Panc1 (cell line): ENCODE measurements at regions not wholly inside any gene's neighbourhood (a gene's known extent, or its start where the extent isn't known, plus 50 kb on each side); places are given as distances from the start of the nearest gene placed in this dataset.

ENCODE experiments used
- POLR2AphosphoS5 ChIP-seq: IDR thresholded peaks from 2 replicates; pipeline ENCODE4 v1.6.1; 2012; ENCODE audit warnings: mild to moderate bottlenecking, low read depth, low read length, moderate library complexity
- SIN3A ChIP-seq: IDR thresholded peaks from 2 replicates; pipeline ENCODE4 v1.6.1; 2012; ENCODE audit warnings: low read depth, mild to moderate bottlenecking, low read length, moderate library complexity, borderline replicate concordance; ENCODE audit not compliant: insufficient read depth
- TF ChIP-seq, protein P1 (sequence below): fragments of 450-650 bp; IDR thresholded peaks from 2 replicates; pipeline ENCODE4 v1.5.1; 2017; ENCODE audit warnings: mild to moderate bottlenecking
- TF ChIP-seq, protein P2 (sequence below), 2 experiments: IDR thresholded peaks; 2 replicates each; pipeline ENCODE4 v1.6.1; 2011 to 2012; ENCODE audit warnings: low read depth in 2 of 2, control low read depth in 1 of 2, low read length in 1 of 2, mild to moderate bottlenecking in 1 of 2, moderate library complexity in 1 of 2; ENCODE audit not compliant: insufficient read depth in 1 of 2

DNA sequence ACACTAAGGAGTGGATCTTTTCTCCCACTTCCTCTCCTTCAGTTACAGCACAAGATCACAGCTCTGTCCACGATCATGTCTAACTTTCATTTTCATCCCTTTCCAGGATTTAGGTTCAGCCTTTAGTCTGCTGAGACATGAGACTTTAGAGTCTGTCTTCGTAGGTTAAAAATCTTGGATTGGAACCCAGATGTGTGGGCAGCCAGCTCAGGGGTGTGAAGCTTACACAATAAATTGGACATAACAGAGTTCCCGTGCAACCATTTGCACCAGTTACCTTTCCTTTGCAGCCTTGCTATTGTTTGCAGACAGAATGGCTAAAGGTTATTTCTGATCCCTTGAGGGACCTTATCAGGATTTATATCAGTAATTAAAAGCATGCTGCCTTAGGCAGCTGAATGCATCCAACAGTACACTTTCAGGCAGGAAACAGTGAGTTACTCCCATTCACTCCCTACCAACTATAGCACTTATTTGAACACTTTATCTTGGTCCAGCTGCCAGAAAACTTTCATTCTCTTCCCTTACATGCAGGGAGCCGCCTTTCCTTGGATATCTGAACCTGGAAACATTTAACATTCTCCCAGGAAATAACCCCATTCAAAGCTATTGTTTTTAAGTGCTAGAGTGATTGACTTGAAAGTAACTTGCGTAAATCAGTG is 87.3 kb downstream of the TMEM100 start:
- TF ChIP-seq, protein P1, sequence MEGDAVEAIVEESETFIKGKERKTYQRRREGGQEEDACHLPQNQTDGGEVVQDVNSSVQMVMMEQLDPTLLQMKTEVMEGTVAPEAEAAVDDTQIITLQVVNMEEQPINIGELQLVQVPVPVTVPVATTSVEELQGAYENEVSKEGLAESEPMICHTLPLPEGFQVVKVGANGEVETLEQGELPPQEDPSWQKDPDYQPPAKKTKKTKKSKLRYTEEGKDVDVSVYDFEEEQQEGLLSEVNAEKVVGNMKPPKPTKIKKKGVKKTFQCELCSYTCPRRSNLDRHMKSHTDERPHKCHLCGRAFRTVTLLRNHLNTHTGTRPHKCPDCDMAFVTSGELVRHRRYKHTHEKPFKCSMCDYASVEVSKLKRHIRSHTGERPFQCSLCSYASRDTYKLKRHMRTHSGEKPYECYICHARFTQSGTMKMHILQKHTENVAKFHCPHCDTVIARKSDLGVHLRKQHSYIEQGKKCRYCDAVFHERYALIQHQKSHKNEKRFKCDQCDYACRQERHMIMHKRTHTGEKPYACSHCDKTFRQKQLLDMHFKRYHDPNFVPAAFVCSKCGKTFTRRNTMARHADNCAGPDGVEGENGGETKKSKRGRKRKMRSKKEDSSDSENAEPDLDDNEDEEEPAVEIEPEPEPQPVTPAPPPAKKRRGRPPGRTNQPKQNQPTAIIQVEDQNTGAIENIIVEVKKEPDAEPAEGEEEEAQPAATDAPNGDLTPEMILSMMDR, result no peak
- TF ChIP-seq POLR2AphosphoS5 (no peak), SIN3A (no peak)
- TF ChIP-seq, protein P2, sequence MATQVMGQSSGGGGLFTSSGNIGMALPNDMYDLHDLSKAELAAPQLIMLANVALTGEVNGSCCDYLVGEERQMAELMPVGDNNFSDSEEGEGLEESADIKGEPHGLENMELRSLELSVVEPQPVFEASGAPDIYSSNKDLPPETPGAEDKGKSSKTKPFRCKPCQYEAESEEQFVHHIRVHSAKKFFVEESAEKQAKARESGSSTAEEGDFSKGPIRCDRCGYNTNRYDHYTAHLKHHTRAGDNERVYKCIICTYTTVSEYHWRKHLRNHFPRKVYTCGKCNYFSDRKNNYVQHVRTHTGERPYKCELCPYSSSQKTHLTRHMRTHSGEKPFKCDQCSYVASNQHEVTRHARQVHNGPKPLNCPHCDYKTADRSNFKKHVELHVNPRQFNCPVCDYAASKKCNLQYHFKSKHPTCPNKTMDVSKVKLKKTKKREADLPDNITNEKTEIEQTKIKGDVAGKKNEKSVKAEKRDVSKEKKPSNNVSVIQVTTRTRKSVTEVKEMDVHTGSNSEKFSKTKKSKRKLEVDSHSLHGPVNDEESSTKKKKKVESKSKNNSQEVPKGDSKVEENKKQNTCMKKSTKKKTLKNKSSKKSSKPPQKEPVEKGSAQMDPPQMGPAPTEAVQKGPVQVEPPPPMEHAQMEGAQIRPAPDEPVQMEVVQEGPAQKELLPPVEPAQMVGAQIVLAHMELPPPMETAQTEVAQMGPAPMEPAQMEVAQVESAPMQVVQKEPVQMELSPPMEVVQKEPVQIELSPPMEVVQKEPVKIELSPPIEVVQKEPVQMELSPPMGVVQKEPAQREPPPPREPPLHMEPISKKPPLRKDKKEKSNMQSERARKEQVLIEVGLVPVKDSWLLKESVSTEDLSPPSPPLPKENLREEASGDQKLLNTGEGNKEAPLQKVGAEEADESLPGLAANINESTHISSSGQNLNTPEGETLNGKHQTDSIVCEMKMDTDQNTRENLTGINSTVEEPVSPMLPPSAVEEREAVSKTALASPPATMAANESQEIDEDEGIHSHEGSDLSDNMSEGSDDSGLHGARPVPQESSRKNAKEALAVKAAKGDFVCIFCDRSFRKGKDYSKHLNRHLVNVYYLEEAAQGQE (IDR thresholded peaks at IDR 0.05; ENCODE audit: insufficient read depth in 1 of 2, low read depth in 2 of 2, low read length in 1 of 2), result no peak
